DOHH2 (cell line): ENCODE measurements at regions not wholly inside any gene's neighbourhood (a gene's known extent, or its start where the extent isn't known, plus 50 kb on each side); places are given as distances from the start of the nearest gene placed in this dataset.

Experiments used
- H3F3A ChIP-seq: fragments of 200-600 bp; sonication (generic), shearing (Covaris generic); 2 replicates; pipeline ENCODE4 v1.6.0; 2016; ENCODE audit warnings: antibody characterized with exemption, mild to moderate bottlenecking; ENCODE audit not compliant: control insufficient read depth, insufficient read depth
- H3K27ac ChIP-seq: fragments of 200-600 bp; sonication (generic); 2 replicates; pipeline ENCODE4 v1.5.1; 2014; ENCODE audit warnings: low read depth, mild to moderate bottlenecking, low read length, moderate library complexity
- H3K27me3 ChIP-seq: fragments of 200-600 bp; sonication (generic); 2 replicates; pipeline ENCODE4 v1.6.1; 2014; ENCODE audit warnings: mild to moderate bottlenecking, low read length, mixed read lengths; ENCODE audit not compliant: control insufficient read depth
- H3K36me3 ChIP-seq: fragments of 200-600 bp; sonication (generic); 2 replicates; pipeline ENCODE4 v1.6.1; 2014; ENCODE audit warnings: mild to moderate bottlenecking, low read length, moderate library complexity, mixed read lengths; ENCODE audit not compliant: control insufficient read depth
- H3K4me1 ChIP-seq: fragments of 200-600 bp; sonication (generic); 2 replicates; pipeline ENCODE4 v1.6.1; 2014; ENCODE audit warnings: mild to moderate bottlenecking, low read length, mixed read lengths; ENCODE audit not compliant: control insufficient read depth
- H3K4me2 ChIP-seq: fragments of 200-600 bp; sonication (generic); 2 replicates; pipeline ENCODE4 v1.6.0; 2014; ENCODE audit warnings: mild to moderate bottlenecking, low read length, moderate library complexity
- H3K4me3 ChIP-seq: fragments of 200-600 bp; sonication (generic); 2 replicates; pipeline ENCODE4 v1.5.1; 2014; ENCODE audit warnings: mild to moderate bottlenecking, low read length, mixed read lengths
- H3K79me2 ChIP-seq: fragments of 200-600 bp; sonication (generic); 2 replicates; pipeline ENCODE4 v1.6.1; 2014; ENCODE audit warnings: mild to moderate bottlenecking, low read length, mixed read lengths; ENCODE audit not compliant: control insufficient read depth
- H3K9me2 ChIP-seq: fragments of 200-600 bp; sonication (generic); replicated peaks from 2 replicates; pipeline ENCODE4 v1.6.1; 2014; ENCODE audit warnings: mild to moderate bottlenecking, low read length, mixed read lengths; ENCODE audit not compliant: control insufficient read depth
- H3K9me3 ChIP-seq: fragments of 200-600 bp; sonication (generic); 2 replicates; pipeline ENCODE4 v1.6.1; 2014; ENCODE audit warnings: antibody characterized with exemption, low read length, mixed read lengths; ENCODE audit not compliant: control insufficient read depth, insufficient read depth
- H4K20me1 ChIP-seq: fragments of 200-600 bp; sonication (generic); 2 replicates; pipeline ENCODE4 v1.6.0; 2014; ENCODE audit warnings: low read depth, mild to moderate bottlenecking, antibody characterized with exemption, low read length, moderate library complexity; ENCODE audit not compliant: control insufficient read depth, insufficient read depth
- CTCF ChIP-seq: fragments of 200-600 bp; sonication (generic); IDR thresholded peaks from one replicate; pipeline ENCODE4 v1.5.1; 2014; ENCODE audit warnings: antibody characterized with exemption, mild to moderate bottlenecking, low read depth, low read length; ENCODE audit not compliant: poor library complexity, severe bottlenecking
- EZH2phosphoT487 ChIP-seq: fragments of 200-600 bp; sonication (generic); IDR thresholded peaks from 2 replicates; pipeline ENCODE4 v1.6.1; 2017; ENCODE audit warnings: borderline replicate concordance, mild to moderate bottlenecking, antibody characterized with exemption, low read length, moderate library complexity, mixed read lengths

DNA sequence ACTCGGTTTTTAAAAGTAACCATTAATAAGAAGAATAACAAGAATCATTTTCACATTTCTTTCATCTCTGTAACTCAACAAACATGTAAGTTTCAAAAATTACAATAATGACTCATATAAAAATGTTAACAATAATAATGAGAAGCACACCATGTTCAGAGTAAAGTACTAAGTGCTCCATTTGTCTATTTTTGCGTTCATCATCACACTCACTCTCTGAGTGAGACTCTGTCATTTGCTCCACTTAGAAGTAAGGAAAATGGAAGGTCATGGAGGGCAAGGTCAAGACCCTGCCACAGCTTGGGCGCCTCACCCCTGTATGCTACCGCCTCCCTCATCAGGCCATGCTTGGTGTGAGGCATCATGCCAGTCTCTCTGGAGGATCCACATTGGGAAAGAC, 129.9 kb downstream of the TMEM30B start:
- H3K36me3 ChIP-seq: no peaks in the 10 kb centered on the region
- H3K27ac ChIP-seq: no peak overlapping the region
- H3K9me2 ChIP-seq: no peaks in the 10 kb centered on the region
- no peak overlapping the region for H3K4me2 ChIP-seq
- H3K79me2 ChIP-seq: no peaks in the 10 kb centered on the region
- no peak overlapping the region for H3K4me3 ChIP-seq
- no peaks in the 10 kb centered on the region for H3F3A ChIP-seq
- TF ChIP-seq CTCF (no peak), EZH2phosphoT487 (no peak)
- no peaks in the 10 kb centered on the region for H3K27me3 ChIP-seq
- H3K4me1 ChIP-seq: no peaks in the 10 kb centered on the region
- H4K20me1 ChIP-seq: no peaks in the 10 kb centered on the region
- no peaks in the 10 kb centered on the region for H3K9me3 ChIP-seq

DNA sequence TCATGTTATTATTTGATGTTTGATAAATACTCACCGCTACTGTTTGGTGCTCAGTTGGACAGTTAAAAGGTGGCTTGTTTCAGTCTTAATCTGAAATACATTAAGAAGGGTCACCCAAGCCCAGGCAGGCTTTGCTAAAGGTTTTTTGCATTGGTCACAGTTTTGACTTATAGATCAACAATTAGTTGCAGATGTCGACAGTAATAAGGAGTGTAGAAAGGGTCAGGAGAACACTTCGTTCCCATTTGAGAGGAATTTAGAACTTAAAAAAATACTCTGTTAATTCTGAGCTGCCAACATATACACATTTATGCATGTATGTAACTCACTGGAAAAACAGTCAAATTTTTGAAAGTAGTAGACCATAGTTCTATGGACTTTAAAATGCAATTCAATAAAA, 130.3 kb downstream of the TMEM30B start:
- H3K27ac ChIP-seq: no peak overlapping the region
- no peaks in the 10 kb centered on the region for H3K4me1 ChIP-seq

GRCh38 chr14:61149896-61150295, 131.2 kb downstream of the TMEM30B start:
- Histone ChIP-seq H3K27me3 (no peaks in the 10 kb centered on the region), H3K4me1 (no peaks in the 10 kb centered on the region), H3K4me3 (no peak overlapping the region), H3K79me2 (no peaks in the 10 kb centered on the region), H3K9me3 (peaks cover 3% of the 10 kb centered on the region; the same call in 1 of the 2 replicates), H3K4me2 (no peak overlapping the region), H3K36me3 (no peaks in the 10 kb centered on the region), H3K27ac (no peak overlapping the region), H4K20me1 (no peaks in the 10 kb centered on the region), H3F3A (no peaks in the 10 kb centered on the region), H3K9me2 (no peaks in the 10 kb centered on the region)
- no peak for TF ChIP-seq EZH2phosphoT487
- no peak for TF ChIP-seq CTCF

More for the DNA sequence above, 130.3 kb downstream of the TMEM30B start:
- no peak overlapping the region for H3K4me2 ChIP-seq
- no peaks in the 10 kb centered on the region for H3K9me2 ChIP-seq
- no peaks in the 10 kb centered on the region for H3K36me3 ChIP-seq
- H4K20me1 ChIP-seq: no peaks in the 10 kb centered on the region
- H3K9me3 ChIP-seq: no peaks in the 10 kb centered on the region
- no peaks in the 10 kb centered on the region for H3K79me2 ChIP-seq
- H3F3A ChIP-seq: no peaks in the 10 kb centered on the region
- TF ChIP-seq EZH2phosphoT487 (no peak), CTCF (no peak)
- no peaks in the 10 kb centered on the region for H3K27me3 ChIP-seq
- no peak overlapping the region for H3K4me3 ChIP-seq

DNA sequence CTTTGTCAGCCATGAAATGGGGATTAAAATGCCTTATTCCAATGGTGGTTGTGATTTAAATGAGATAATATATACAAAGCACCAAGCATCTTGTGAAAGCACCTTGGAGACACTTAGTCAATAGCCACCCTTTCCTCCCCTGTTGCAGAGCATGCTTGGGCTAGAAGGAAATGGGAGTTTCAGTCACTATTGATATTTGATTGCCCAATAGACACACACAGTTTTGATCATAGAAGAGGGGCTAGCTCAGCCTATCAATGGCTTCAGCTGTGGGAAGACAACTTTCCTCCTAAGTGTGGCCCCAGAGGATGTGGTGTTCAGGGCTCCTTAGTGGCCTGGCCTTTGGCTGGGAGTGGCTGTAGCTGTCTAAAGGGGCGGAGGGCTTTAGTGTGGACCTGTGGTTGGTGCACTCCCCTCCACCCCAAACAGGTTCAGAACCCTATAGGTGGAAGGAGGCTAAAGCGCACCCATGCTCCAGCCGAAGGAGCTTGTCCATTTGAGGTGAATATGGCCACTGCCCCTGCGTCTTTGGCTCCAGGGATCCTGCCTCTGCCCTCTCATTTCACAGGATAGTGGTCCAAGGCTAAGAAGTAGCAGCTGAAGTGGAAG, 132.3 kb downstream of the TMEM30B start:
- Histone ChIP-seq H3K79me2 (no peaks in the 10 kb centered on the region), H3K36me3 (no peaks in the 10 kb centered on the region), H3F3A (no peaks in the 10 kb centered on the region), H3K9me2 (no peaks in the 10 kb centered on the region), H3K27ac (no peak overlapping the region), H4K20me1 (no peaks in the 10 kb centered on the region), H3K4me1 (no peaks in the 10 kb centered on the region), H3K9me3 (peaks cover 13% of the 10 kb centered on the region), H3K4me3 (no peak overlapping the region), H3K27me3 (no peaks in the 10 kb centered on the region), H3K4me2 (no peak overlapping the region)
- TF ChIP-seq EZH2phosphoT487 (no peak), CTCF (no peak)
